OCI-LY3 (cell line): ENCODE measurements at regions not wholly inside any gene's neighbourhood (a gene's known extent, or its start where the extent isn't known, plus 50 kb on each side); places are given as distances from the start of the nearest gene placed in this dataset.

Experiments used
- H2AFZ ChIP-seq: fragments of 200-600, 300-600 bp; shearing (Covaris generic); 2 replicates; pipeline ENCODE4 v1.6.0; 2014; ENCODE audit warnings: antibody characterized with exemption, low read depth, low read length
- H3K27ac ChIP-seq: fragments of 200-600, 300-600 bp; sonication (generic); 2 replicates; pipeline ENCODE4 v1.5.1; 2014; ENCODE audit warnings: mild to moderate bottlenecking, low read length, moderate library complexity, mixed read lengths
- H3K27me3 ChIP-seq: fragments of 200-600, 300-600 bp; sonication (generic); 2 replicates; pipeline ENCODE4 v1.6.1; 2014; ENCODE audit warnings: low read depth, low read length, mixed read lengths
- H3K36me3 ChIP-seq: fragments of 200-600, 300-600 bp; sonication (generic); replicated peaks from 2 replicates; pipeline ENCODE3; 2014; ENCODE audit warnings: low read depth, low read length, mixed read lengths
- H3K4me1 ChIP-seq: fragments of 300-600, 200-600 bp; sonication (generic); 2 replicates; pipeline ENCODE4 v1.6.1; 2014; ENCODE audit warnings: low read length, mixed read lengths
- H3K4me2 ChIP-seq: fragments of 200-600, 300-600 bp; sonication (generic); 2 replicates; pipeline ENCODE4 v1.6.1; 2014; ENCODE audit warnings: low read length, mixed read lengths
- H3K4me3 ChIP-seq: fragments of 300-600, 200-600 bp; sonication (generic); 2 replicates; pipeline ENCODE4 v1.5.1; 2014; ENCODE audit warnings: antibody characterized with exemption, mild to moderate bottlenecking, low read length, moderate library complexity
- H3K79me2 ChIP-seq: fragments of 300-600, 200-600 bp; shearing (Covaris generic); 2 replicates; pipeline ENCODE4 v1.6.1; 2014; ENCODE audit warnings: mild to moderate bottlenecking, low read length, mixed read lengths
- H3K9ac ChIP-seq: fragments of 300-600, 200-600 bp; shearing (Covaris generic); 2 replicates; pipeline ENCODE4 v1.6.0; 2014; ENCODE audit warnings: mild to moderate bottlenecking, low read length, moderate library complexity
- H3K9me3 ChIP-seq: fragments of 200-600, 300-600 bp; shearing (Covaris generic); 2 replicates; pipeline ENCODE4 v1.6.1; 2014; ENCODE audit warnings: low read length, mixed read lengths; ENCODE audit not compliant: insufficient read depth
- H4K20me1 ChIP-seq: fragments of 200-600, 300-600 bp; sonication (generic); 2 replicates; pipeline ENCODE4 v1.6.1; 2016; ENCODE audit warnings: low read length, mixed read lengths; ENCODE audit not compliant: insufficient read depth
- EZH2phosphoT487 ChIP-seq: fragments of 200-600 bp; shearing (Covaris generic); IDR thresholded peaks from 2 replicates; pipeline ENCODE4 v1.6.1; 2018; ENCODE audit warnings: antibody characterized with exemption, mixed run types, low read depth
- TF ChIP-seq, protein P1 (sequence below): fragments of 200-600, 300-600 bp; sonication (generic); IDR thresholded peaks from 2 replicates; pipeline ENCODE4 v1.5.1; 2014; ENCODE audit warnings: antibody characterized with exemption, low read length, low read depth

DNA sequence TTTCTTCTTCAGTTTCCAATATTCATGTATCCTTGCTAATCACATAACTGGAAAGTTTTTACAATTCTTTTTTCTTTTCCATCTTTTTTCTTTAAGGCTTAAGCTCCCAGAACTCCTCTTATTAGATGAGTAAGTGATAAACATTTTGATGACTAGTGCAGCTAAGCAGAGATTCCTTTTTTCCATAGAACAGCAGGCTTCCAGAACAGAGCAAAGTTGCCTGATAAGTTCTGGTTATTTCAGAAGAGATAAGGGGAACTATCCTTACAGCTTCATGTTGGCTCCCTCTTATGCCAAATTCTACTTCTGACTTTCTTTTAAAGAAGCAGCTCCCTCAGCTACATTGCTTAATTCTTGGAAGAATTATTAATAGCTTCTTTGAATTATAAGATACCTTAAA lies 194.7 kb upstream of the FAR2 start:
- no peaks in the 10 kb centered on the region for H4K20me1 ChIP-seq
- no peaks in the 10 kb centered on the region for H3K36me3 ChIP-seq
- no peaks in the 10 kb centered on the region for H3K9me3 ChIP-seq
- no peaks in the 10 kb centered on the region for H3K4me1 ChIP-seq
- no peak overlapping the region for H2AFZ ChIP-seq
- no peaks in the 10 kb centered on the region for H3K79me2 ChIP-seq
- H3K4me3 ChIP-seq = no peak overlapping the region
- H3K4me2 ChIP-seq = no peak overlapping the region
- no peak overlapping the region for H3K27ac ChIP-seq
- H3K27me3 ChIP-seq = no peaks in the 10 kb centered on the region
- TF ChIP-seq, protein P1, sequence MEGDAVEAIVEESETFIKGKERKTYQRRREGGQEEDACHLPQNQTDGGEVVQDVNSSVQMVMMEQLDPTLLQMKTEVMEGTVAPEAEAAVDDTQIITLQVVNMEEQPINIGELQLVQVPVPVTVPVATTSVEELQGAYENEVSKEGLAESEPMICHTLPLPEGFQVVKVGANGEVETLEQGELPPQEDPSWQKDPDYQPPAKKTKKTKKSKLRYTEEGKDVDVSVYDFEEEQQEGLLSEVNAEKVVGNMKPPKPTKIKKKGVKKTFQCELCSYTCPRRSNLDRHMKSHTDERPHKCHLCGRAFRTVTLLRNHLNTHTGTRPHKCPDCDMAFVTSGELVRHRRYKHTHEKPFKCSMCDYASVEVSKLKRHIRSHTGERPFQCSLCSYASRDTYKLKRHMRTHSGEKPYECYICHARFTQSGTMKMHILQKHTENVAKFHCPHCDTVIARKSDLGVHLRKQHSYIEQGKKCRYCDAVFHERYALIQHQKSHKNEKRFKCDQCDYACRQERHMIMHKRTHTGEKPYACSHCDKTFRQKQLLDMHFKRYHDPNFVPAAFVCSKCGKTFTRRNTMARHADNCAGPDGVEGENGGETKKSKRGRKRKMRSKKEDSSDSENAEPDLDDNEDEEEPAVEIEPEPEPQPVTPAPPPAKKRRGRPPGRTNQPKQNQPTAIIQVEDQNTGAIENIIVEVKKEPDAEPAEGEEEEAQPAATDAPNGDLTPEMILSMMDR = no peak
- no peak for TF ChIP-seq EZH2phosphoT487
- no peak overlapping the region for H3K9ac ChIP-seq

DNA sequence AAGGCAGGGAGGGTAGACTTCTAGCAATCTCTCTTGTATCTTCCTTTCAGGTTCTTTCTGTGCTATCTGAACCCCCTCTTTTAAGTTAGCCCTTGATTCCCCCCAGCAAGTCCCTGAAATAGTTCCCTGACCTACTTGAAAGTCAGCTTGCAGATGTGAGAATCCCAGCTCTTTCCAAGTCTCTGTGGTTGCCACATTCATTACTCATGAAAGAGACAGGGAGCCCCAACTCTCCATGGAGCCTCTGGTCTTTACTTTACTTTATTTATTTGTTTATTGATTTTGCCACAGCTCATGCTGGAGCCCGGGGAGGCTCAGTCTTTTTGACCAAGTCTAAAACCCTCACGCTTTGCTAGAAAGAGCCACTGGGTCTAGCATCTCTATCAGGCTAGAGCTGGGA lies 193.6 kb upstream of the FAR2 start:
- H3K27ac ChIP-seq = no peak overlapping the region
- no peaks in the 10 kb centered on the region for H3K27me3 ChIP-seq
- no peak overlapping the region for H2AFZ ChIP-seq
- H3K9me3 ChIP-seq = no peaks in the 10 kb centered on the region
- H3K4me3 ChIP-seq = no peak overlapping the region
- no peak overlapping the region for H3K9ac ChIP-seq
- H3K4me1 ChIP-seq = no peaks in the 10 kb centered on the region
- TF ChIP-seq, protein P1 = no peak
- no peak for TF ChIP-seq EZH2phosphoT487
- no peak overlapping the region for H3K4me2 ChIP-seq
- H4K20me1 ChIP-seq = no peaks in the 10 kb centered on the region
- H3K79me2 ChIP-seq = no peaks in the 10 kb centered on the region
- H3K36me3 ChIP-seq = no peaks in the 10 kb centered on the region

DNA sequence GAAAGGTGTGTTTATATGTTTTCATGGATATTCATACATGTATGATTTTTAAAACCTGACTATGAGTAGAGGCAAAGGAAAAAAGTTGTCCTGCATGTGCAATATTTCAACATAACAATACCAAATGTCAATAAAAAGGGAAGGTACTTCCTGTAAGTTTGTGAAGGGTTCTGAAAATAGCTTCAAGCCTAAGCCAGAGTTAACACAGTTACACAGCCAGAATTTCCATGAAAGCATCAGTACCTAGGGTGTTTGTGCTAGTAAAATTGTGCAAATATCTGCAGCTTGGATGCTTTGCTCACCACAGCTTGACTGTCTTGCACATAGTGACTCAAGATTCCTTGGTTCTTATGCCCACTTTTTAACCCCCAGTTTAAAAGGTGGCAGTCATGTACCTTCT lies 193.1 kb upstream of the FAR2 start:
- Histone ChIP-seq H3K9me3 (no peaks in the 10 kb centered on the region), H3K4me3 (no peak overlapping the region), H3K27me3 (no peaks in the 10 kb centered on the region), H2AFZ (no peak overlapping the region), H3K4me1 (no peaks in the 10 kb centered on the region), H3K27ac (no peak overlapping the region), H4K20me1 (no peaks in the 10 kb centered on the region), H3K36me3 (no peaks in the 10 kb centered on the region), H3K4me2 (no peak overlapping the region), H3K79me2 (no peaks in the 10 kb centered on the region), H3K9ac (no peak overlapping the region)
- TF ChIP-seq, protein P1 = no peak
- no peak for TF ChIP-seq EZH2phosphoT487

DNA sequence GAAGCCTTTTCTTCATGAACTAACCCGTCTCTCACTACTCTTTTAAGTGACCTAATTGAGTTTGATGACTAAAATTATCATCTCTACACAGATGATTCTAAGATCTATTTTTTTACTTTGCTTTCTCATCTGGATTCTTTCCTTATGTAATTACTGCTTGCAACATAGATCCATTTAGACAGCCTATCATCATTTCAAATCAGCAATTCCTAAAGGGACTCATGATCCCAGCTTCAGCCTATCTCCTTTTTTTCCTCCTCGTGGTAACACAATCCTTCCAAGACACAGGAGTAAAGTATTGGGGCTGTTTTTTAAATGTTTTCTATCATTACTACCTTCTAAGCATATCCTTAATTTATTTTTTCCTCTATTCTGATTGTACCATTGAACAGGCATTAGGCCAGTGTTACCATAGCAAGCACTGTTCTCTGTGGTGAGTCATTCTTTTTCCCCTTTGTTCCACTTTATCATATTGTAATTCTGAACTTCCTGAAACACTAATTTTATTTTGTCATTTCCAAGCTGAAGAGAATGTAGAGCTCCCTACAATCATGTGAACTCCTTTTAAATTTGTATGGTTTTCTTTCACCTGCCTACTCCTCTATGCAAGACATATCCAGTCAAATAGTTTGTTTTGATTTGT lies 190.4 kb upstream of the FAR2 start:
- Histone ChIP-seq H3K27ac (no peak overlapping the region), H3K4me3 (no peak overlapping the region)

More for the DNA sequence above, 190.4 kb upstream of the FAR2 start:
- no peak overlapping the region for H3K4me2 ChIP-seq
- H3K9me3 ChIP-seq = no peaks in the 10 kb centered on the region
- H3K79me2 ChIP-seq = no peaks in the 10 kb centered on the region
- H2AFZ ChIP-seq = no peak overlapping the region
- H4K20me1 ChIP-seq = no peaks in the 10 kb centered on the region
- H3K9ac ChIP-seq = no peak overlapping the region
- no peaks in the 10 kb centered on the region for H3K27me3 ChIP-seq
- H3K4me1 ChIP-seq = peaks cover 6% of the 10 kb centered on the region; the same call in 1 of the 2 replicates
- H3K36me3 ChIP-seq = no peaks in the 10 kb centered on the region
- TF ChIP-seq EZH2phosphoT487 = no peak
- TF ChIP-seq, protein P1 = no peak
